Central memory CD8-positive, alpha-beta T cell (primary cell): ENCODE measurements at regions not wholly inside any gene's neighbourhood (a gene's known extent, or its start where the extent isn't known, plus 50 kb on each side); places are given as distances from the start of the nearest gene placed in this dataset.
"Not testable (repeated sequence)": the region's sequence is repeated elsewhere in the genome, so short reads cannot be mapped to it uniquely, and the experiment has no call there.

Experiments
- ATAC-seq: fragments of 150-1000 bp; cut with Tn5 transposase; replicated peaks from 2 replicates; pipeline ENCODE4 v1.10.0; 2022; ENCODE audit warnings: mild to moderate bottlenecking, moderate FRiP score, moderate number of reproducible peaks; ENCODE audit not compliant: poor library complexity, severe bottlenecking; ENCODE audit errors: extremely low read depth
- DNase-seq, 2 donors: peaks; one replicate each; pipeline ENCODE4 v3.0.0; 2021; ENCODE audit warnings: low spot score in 2 of 2
- H3K27ac Mint-ChIP-seq: one replicate; pipeline ENCODE4 v1.8.0; 2022; ENCODE audit warnings: low read depth, mild to moderate bottlenecking, moderate library complexity, mixed read lengths
- H3K27me3 Mint-ChIP-seq: one replicate; pipeline ENCODE4 v1.8.0; 2022; ENCODE audit warnings: mixed read lengths
- H3K36me3 Mint-ChIP-seq: one replicate; pipeline ENCODE4 v1.8.0; 2022; ENCODE audit warnings: mild to moderate bottlenecking, moderate library complexity, mixed read lengths; ENCODE audit not compliant: insufficient read depth
- H3K4me1 Mint-ChIP-seq: one replicate; pipeline ENCODE4 v1.8.0; 2022; ENCODE audit warnings: mixed read lengths
- H3K4me3 Mint-ChIP-seq: one replicate; pipeline ENCODE4 v1.8.0; 2022; ENCODE audit warnings: mild to moderate bottlenecking, moderate library complexity, mixed read lengths
- H3K9me3 Mint-ChIP-seq: one replicate; pipeline ENCODE4 v1.8.0; 2022; ENCODE audit warnings: mixed read lengths

DNA sequence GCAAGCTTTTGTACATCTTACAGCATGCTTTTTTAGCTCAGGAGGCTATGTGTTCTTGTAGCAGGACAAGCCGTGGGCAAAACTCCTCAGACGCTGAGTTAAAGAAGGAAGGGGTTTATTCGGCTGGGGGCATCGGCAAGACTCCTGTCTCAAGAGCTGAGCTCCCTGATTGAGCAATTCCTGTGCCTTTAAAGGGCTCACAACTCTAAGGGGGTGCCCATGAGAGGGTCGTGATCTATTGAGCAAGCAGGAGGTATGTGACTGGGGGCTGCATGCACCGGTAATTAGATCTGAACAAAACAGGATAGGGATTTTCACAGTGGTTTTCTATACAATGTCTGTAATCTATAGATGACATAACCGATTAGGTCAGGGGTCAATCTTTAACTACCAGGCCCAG lies 456.3 kb downstream of the TMEM135 start:
- ATAC-seq, H3K27me3 Mint-ChIP-seq, H3K9me3 Mint-ChIP-seq, H3K4me3 Mint-ChIP-seq, DNase-seq, H3K4me1 Mint-ChIP-seq, H3K36me3 Mint-ChIP-seq, H3K27ac Mint-ChIP-seq: not testable (repeated sequence)

DNA sequence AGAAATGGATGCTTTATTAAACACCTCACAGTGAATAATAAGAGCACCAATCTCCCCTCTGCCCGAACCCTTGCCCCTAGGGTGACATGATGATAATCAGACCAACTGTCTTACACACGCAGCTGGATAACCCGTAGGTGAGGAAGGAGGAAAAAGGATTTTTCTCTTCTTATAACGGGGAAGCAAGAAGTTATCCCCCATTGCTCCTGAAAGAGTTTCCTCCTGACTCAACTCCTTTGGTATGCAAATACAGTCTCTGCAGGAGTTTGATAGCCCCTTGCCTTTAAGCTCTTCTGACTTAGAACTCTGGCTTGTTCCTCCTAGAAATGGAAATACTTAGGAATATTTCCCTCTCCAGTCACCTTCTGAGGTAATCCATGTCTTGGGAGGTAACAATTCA lies 455.8 kb downstream of the TMEM135 start:
- Mint-ChIP-seq H3K4me3 (no peak overlapping the region), H3K27ac (no peak overlapping the region), H3K27me3 (no peaks in the 10 kb centered on the region), H3K36me3 (no peaks in the 10 kb centered on the region), H3K4me1 (no peaks in the 10 kb centered on the region), H3K9me3 (no peaks in the 10 kb centered on the region)
- DNase-seq (no peak), ATAC-seq (no peak)

DNA sequence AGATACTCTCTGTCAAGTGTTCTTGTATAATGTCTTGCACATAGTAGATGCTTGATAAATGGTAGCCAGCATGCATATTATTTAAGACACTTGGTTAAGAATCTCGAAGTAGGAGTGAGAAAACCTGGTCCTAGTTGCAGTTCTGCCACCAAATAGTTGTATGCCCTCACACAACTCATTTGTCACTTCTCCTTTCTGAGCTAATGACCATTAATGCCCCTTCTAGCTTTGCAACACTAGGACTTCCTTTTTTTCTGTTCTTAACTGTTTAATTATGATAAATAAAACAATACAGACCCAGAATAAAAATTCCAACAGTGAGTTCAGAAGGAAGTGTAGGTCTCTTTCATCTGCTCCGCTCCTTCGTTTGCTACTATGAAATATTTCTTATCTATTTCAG lies 453.6 kb downstream of the TMEM135 start:
- H3K27ac Mint-ChIP-seq, result no peak overlapping the region
- no peak overlapping the region for H3K4me3 Mint-ChIP-seq
- peaks cover 12% of the 10 kb centered on the region for H3K27me3 Mint-ChIP-seq
- ATAC-seq (no peak), DNase-seq (no peak)
- no peaks in the 10 kb centered on the region for H3K9me3 Mint-ChIP-seq
- no peaks in the 10 kb centered on the region for H3K4me1 Mint-ChIP-seq
- no peaks in the 10 kb centered on the region for H3K36me3 Mint-ChIP-seq

DNA sequence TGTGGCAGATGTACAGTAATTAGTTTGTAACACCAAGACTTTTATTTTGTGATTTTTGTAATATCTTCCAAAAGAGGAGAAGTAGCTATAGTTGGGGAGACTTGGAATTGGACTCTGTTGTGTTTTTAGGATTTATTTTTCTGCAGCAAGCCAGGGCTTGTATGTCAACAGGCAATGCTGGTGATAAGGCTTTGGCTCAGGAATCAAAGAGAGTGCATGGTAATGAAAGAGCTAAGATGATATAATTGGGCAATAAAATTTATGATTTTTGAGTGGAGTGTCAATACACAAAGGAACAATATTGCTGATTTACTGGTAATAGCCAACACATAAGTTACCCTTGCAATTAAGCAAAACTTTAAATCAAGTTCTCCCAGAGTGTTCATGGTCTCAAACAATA lies 452.9 kb downstream of the TMEM135 start:
- H3K27ac Mint-ChIP-seq, result no peak overlapping the region
- DNase-seq (no peak), ATAC-seq (no peak)
- H3K4me1 Mint-ChIP-seq, result no peaks in the 10 kb centered on the region
- peaks cover 15% of the 10 kb centered on the region for H3K27me3 Mint-ChIP-seq
- no peaks in the 10 kb centered on the region for H3K36me3 Mint-ChIP-seq
- no peak overlapping the region for H3K4me3 Mint-ChIP-seq
- H3K9me3 Mint-ChIP-seq, result no peaks in the 10 kb centered on the region

DNA sequence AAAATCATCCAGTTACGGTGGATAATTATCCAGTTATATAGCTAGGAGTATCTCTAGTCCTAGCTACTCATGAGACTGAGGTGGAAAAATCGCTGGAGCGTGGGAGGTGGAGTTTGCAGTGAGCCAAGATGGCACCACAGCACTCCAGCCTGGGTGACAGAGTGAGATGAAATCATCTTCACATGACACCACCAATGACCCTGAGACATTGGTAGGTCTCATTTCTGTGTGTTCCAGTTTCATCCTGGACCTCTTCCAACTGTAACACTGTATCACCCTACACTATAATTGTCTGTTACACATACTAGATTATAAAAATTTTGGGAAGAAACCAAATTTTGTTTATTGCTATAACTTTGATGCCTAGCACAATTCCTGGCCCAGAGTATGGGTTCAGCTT lies 446.8 kb downstream of the TMEM135 start:
- DNase-seq, result no peak
- H3K9me3 Mint-ChIP-seq, result no peaks in the 10 kb centered on the region
- ATAC-seq, result no peak
- H3K4me3 Mint-ChIP-seq, result no peak overlapping the region
- H3K4me1 Mint-ChIP-seq, result no peaks in the 10 kb centered on the region
- peaks cover 15% of the 10 kb centered on the region for H3K27me3 Mint-ChIP-seq
- no peaks in the 10 kb centered on the region for H3K36me3 Mint-ChIP-seq
- no peak overlapping the region for H3K27ac Mint-ChIP-seq

DNA sequence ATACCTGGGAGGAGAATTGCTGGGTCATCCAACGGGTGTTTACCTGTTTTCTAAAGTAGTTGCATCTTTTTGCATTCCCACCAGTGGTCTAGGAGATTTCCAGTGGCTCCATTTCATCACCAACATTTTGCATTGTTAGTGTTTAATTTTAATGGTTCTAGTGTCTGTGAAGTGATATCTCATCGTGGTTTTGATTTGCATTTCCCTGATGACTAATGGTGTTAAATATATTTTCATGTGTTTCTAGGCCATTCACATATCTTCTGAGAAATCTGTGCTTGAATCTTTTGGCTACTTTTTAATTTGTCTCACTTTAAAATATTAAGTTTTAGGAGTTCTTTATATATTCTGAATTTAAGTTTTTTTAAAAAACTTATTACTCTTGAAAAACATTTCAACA lies 439.6 kb downstream of the TMEM135 start:
- no peak for DNase-seq
- no peak for ATAC-seq
- H3K4me3 Mint-ChIP-seq, result no peak overlapping the region
- H3K27ac Mint-ChIP-seq, result no peak overlapping the region
- no peaks in the 10 kb centered on the region for H3K36me3 Mint-ChIP-seq
- no peaks in the 10 kb centered on the region for H3K4me1 Mint-ChIP-seq
- peaks cover 7% of the 10 kb centered on the region for H3K9me3 Mint-ChIP-seq
- no peaks in the 10 kb centered on the region for H3K27me3 Mint-ChIP-seq

DNA sequence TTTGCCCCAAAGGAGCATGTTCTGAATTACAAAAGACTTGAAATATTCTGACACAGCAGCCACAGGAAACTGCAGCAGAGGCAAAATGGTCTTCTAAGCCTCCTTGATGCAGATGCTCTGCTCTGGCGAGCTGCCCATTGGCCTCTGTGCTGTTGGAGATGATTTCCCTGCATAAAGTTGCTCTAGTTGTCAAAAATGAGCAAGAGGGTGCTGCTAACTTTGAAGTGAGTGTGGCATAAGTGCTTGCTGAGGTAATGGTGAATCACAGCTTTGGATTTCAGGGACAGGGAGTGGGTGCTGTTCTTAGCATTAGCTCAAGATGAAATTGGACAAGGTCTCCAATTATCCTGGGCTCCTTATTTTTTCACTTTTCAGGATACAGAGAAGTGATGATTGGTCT lies 435.4 kb downstream of the TMEM135 start:
- Mint-ChIP-seq H3K27ac (no peak overlapping the region), H3K4me1 (no peaks in the 10 kb centered on the region), H3K4me3 (no peak overlapping the region), H3K27me3 (no peaks in the 10 kb centered on the region), H3K9me3 (no peaks in the 10 kb centered on the region), H3K36me3 (no peaks in the 10 kb centered on the region)
- ATAC-seq, result no peak
- DNase-seq, result no peak

DNA sequence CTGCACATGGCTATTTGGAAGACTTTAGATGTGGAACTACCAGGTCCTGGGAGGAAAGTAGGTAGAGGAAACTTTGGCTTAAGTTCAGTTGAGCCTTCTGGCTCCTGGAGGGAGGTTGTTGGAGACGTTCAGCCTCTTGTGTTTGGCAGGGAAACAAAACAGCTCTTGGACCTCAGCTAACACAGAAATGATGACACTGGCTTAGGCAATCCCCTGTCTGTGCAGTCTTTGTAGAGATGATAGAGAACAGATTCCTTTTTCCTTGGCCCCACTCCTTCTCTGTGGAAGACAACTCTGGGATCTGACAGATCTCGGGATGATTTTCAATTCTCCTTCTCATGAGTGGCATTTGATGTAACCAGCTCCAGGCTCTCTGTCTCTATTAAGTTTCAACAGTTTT lies 428.5 kb downstream of the TMEM135 start:
- Mint-ChIP-seq H3K36me3 (peaks cover 3% of the 10 kb centered on the region), H3K27me3 (peaks cover 20% of the 10 kb centered on the region), H3K4me1 (no peaks in the 10 kb centered on the region), H3K4me3 (no peak overlapping the region), H3K27ac (no peak overlapping the region), H3K9me3 (no peaks in the 10 kb centered on the region)
- no peak for DNase-seq
- ATAC-seq, result no peak

DNA sequence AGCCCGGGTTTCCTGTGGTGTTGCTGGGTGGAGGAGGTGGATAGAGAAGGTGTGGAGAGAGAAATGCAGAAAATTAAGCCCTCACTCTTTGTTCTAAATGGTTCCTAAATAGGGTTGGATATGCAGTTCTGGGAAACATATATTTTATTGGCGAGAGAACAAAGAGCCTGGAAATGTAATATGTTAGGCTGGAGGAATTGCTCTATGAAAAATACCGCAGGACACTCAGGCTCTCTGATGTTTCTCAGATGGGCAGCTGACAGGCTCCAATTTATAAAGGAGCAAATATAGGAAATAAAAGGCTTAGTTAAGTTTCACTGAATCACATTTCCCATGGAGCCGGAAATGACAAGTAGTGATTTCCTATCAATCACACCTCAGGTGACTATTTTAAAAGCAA lies 428.0 kb downstream of the TMEM135 start:
- peaks cover 20% of the 10 kb centered on the region for H3K27me3 Mint-ChIP-seq
- no peak overlapping the region for H3K27ac Mint-ChIP-seq
- DNase-seq, result no peak
- H3K36me3 Mint-ChIP-seq, result peaks cover 3% of the 10 kb centered on the region
- ATAC-seq, result no peak
- no peak overlapping the region for H3K4me3 Mint-ChIP-seq
- no peaks in the 10 kb centered on the region for H3K4me1 Mint-ChIP-seq
- H3K9me3 Mint-ChIP-seq, result no peaks in the 10 kb centered on the region

DNA sequence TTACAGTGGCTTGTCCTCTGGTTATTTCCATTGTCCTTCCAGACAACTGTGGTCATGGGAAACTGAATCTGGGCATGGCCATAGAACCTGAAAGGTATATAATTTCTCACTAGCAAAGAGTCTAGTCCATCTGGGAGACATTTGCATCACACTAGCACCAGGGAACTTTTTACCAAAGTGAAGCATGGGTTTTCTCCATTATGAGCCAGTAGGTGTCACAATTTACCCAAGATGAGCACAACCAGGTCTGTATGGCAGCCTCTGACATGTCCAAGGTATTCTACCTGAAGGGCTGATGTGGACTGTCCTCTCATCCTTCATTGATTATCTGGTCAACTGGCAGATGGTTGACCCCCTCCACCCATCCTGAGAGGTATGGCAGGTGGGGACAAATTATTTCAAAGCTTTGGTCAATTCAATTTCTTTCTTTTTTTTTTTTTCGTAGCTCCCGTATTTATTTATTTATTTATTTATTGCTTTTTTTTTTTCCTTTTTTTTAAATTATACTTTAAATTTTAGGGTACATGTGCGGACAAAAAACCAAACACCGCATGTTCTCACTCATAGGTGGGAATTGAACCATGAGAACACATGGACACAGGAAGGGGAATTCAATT lies 425.9 kb downstream of the TMEM135 start:
- Mint-ChIP-seq H3K27me3 (peaks cover 20% of the 10 kb centered on the region), H3K4me1 (no peaks in the 10 kb centered on the region), H3K9me3 (no peaks in the 10 kb centered on the region), H3K36me3 (peaks cover 3% of the 10 kb centered on the region), H3K4me3 (no peak overlapping the region), H3K27ac (no peak overlapping the region)
- no peak for DNase-seq
- no peak for ATAC-seq

DNA sequence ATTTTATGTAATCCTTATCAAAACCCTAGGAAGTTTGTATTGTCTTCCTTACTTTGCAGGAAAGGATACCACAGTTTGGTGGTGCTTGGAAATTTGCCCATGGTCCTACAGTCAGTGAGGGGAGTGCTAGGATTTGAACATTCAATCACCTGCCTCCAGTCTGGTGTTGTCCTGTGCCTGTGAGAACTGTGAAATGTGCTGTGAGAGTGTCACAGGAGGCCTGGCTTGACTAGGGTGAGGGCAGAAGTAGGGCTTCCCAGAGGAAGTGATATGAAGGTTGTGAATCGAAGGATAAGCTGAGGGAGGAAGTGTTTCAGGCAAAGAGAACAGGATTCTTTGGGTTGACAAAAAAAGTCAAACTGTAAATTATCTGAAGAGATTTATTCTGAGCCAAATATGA lies 424.4 kb downstream of the TMEM135 start:
- Mint-ChIP-seq H3K4me1 (no peaks in the 10 kb centered on the region), H3K9me3 (no peaks in the 10 kb centered on the region), H3K27me3 (peaks cover 20% of the 10 kb centered on the region), H3K36me3 (peaks cover 3% of the 10 kb centered on the region), H3K4me3 (no peak overlapping the region), H3K27ac (no peak overlapping the region)
- ATAC-seq (no peak), DNase-seq (no peak)

DNA sequence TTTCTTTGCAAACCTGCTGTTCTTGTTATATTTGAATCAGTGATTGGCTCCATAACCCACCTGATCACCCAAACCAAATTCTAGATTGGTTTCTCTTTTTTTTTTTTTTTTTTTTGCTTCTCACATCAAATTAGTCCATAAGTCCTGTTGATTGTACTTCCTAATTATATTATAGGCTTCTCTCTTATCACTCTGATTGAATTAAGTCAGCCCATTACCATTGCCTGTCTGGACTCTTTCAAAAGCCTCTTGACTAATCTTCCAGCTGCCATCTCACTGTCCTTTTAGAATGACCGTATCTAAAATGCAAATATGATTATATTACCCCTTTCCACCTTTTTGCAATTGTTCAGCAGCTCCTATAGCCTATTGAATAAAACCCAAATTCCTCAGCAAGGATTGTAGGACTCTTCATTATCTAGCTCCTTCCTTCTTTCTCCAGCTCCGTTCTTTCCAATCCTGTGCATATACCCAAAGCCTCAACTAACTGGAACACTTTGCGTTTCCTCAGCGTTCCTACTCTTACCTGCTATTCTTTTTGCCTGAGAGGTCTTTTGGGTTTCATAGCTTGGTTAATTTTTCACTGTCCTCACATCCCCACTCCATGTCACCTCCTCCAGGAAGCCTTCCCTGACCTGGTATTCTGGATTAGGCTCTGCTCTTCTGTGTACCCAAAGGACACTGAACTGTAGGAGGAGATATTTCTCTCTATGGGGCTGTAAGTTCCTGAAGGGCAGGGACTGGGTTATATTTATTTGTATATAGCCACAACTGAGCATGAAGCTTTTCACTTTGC lies 423.3 kb downstream of the TMEM135 start:
- Mint-ChIP-seq H3K27ac (no peak overlapping the region), H3K36me3 (peaks cover 3% of the 10 kb centered on the region), H3K4me3 (no peak overlapping the region), H3K4me1 (no peaks in the 10 kb centered on the region), H3K27me3 (peaks cover 18% of the 10 kb centered on the region), H3K9me3 (no peaks in the 10 kb centered on the region)
- ATAC-seq (no peak), DNase-seq (no peak)

DNA sequence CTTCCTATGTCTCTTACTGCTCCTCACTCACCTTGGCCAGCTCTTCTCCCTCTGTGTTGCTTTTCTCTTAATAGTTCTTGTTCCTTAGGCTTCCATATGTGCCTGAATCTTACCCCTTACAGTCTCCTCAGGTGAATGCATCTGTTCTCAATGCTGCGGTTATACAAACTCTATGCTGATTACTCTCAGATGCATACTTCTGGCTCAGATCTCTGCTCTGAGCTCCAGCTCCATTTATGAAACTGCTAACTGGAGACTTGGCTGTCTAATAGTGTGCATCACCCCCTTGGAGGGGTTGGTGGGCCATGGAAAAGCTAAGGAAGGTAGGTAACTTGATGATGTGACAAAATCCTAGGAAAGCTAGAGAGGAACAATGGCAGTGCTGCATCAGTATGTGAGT lies 422.5 kb downstream of the TMEM135 start:
- ATAC-seq, result no peak
- Mint-ChIP-seq H3K27me3 (peaks cover 11% of the 10 kb centered on the region), H3K27ac (no peak overlapping the region), H3K36me3 (peaks cover 3% of the 10 kb centered on the region), H3K4me1 (no peaks in the 10 kb centered on the region), H3K9me3 (no peaks in the 10 kb centered on the region), H3K4me3 (no peak overlapping the region)
- DNase-seq, result no peak
